Astrocyte of the hippocampus (primary cell): ENCODE measurements at regions not wholly inside any gene's neighbourhood (a gene's known extent, or its start where the extent isn't known, plus 50 kb on each side); places are given as distances from the start of the nearest gene placed in this dataset.

ENCODE experiments used
- DNase-seq: peaks from one replicate; pipeline ENCODE4 v3.0.0; 2011; ENCODE audit warnings: low read depth, low spot score

- no peak for DNase-seq
Measured at GRCh38 chr6:165082636-165083035, 226.8 kb downstream of the C6orf118 start.

GRCh38 chr6:165081944-165082532 is 227.4 kb downstream of the C6orf118 start:
- no peak for DNase-seq

GRCh38 chr6:165077876-165078275 is 231.5 kb downstream of the C6orf118 start:
- DNase-seq, result no peak

GRCh38 chr6:165071906-165072305 is 237.5 kb downstream of the C6orf118 start:
- no peak for DNase-seq

- peak; percentile 58 for DNase-seq
Measured at GRCh38 chr6:165060720-165061119, 248.7 kb downstream of the C6orf118 start.

- DNase-seq, result peak; percentile 43
Measured at GRCh38 chr6:165059032-165059431, 250.4 kb downstream of the C6orf118 start.

- DNase-seq, result no peak
Measured at GRCh38 chr6:165056292-165056691, 253.1 kb downstream of the C6orf118 start.

GRCh38 chr6:165055231-165055630 is 254.2 kb downstream of the C6orf118 start:
- DNase-seq, result peak; percentile 60

GRCh38 chr6:165052561-165053480 is 256.6 kb downstream of the C6orf118 start:
- DNase-seq, result no peak

- peak; percentile 53 for DNase-seq
Measured at GRCh38 chr6:165049362-165049761, 260.0 kb downstream of the C6orf118 start.

- no peak for DNase-seq
Measured at GRCh38 chr6:165047952-165048351, 261.5 kb downstream of the C6orf118 start.

- DNase-seq, result no peak
Measured at GRCh38 chr6:165045631-165046030, 263.8 kb downstream of the C6orf118 start.

- no peak for DNase-seq
Measured at GRCh38 chr6:165042912-165043311, 266.5 kb downstream of the C6orf118 start.

- DNase-seq, result no peak
Measured at GRCh38 chr6:165040440-165040839, 269.0 kb downstream of the C6orf118 start.

- no peak for DNase-seq
Measured at GRCh38 chr6:165034271-165034741, 275.1 kb downstream of the C6orf118 start.

GRCh38 chr6:165031502-165031901 is 277.9 kb downstream of the C6orf118 start:
- DNase-seq, result no peak

- DNase-seq, result no peak
Measured at GRCh38 chr6:165025040-165025439, 284.4 kb downstream of the C6orf118 start.

GRCh38 chr6:165019681-165020080 is 289.7 kb downstream of the C6orf118 start:
- no peak for DNase-seq

GRCh38 chr6:165015676-165016075 is 293.7 kb downstream of the C6orf118 start:
- DNase-seq, result no peak

- DNase-seq, result peak; percentile 23
Measured at GRCh38 chr6:165013701-165014100, 295.7 kb downstream of the C6orf118 start.

GRCh38 chr6:165012183-165012582 is 297.2 kb downstream of the C6orf118 start:
- no peak for DNase-seq

GRCh38 chr6:165010556-165011535 is 298.6 kb downstream of the C6orf118 start:
- peak; percentile 86 for DNase-seq
